ENCODE measurements at regions not wholly inside any gene's neighbourhood (a gene's known extent, or its start where the extent isn't known, plus 50 kb on each side); places are given as distances from the start of the nearest gene placed in this dataset.

GRCh38 chr9:18410983-18411382 is 63.0 kb upstream of the ADAMTSL1 start:
- no peak overlapping the region for H3K27ac ChIP-seq (replicated peaks in 1 of 4)
- H3K4me3 ChIP-seq = no peak overlapping the region
- no peaks in the 10 kb centered on the region for H3K36me3 ChIP-seq
- H3K9me3 ChIP-seq = no peaks in the 10 kb centered on the region
- TF ChIP-seq POLR2A (IDR thresholded peaks at IDR 0.05; ENCODE audit: low read depth) (no peak), EP300 (IDR thresholded peaks at IDR 0.05) (no peak), CTCF (IDR thresholded peaks at IDR 0.05) (no peak), POLR2AphosphoS5 (IDR thresholded peaks at IDR 0.05) (no peak)
- no peak for DNase-seq (ENCODE audit: extremely low spot score)
- H3K27me3 ChIP-seq = no peaks in the 10 kb centered on the region
- intact Hi-C loops (cut with DNase I) = no loop called here
- 94% methylated on average over 7 of the region's 7 CpGs for WGBS
- H3K4me1 ChIP-seq = no peaks in the 10 kb centered on the region

DNA sequence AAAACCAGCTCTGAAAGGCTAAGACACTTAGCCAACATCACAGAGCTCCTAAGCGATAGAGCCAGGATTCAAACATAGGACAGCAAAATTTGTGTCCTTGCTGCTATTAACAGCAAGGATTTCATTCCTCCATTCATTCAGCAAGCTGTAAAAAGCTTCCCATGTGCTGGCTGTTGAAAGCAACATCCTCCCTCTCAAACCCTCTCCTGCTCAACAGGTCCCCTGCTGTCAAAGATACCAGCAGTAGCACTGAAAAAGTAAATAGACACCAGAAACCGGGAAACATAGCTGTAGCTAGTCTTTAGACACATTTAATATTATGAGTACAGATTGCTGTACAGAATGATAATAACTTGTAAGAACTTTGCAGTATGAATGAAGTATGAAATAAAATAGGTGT is 52.6 kb upstream of the ADAMTSL1 start:
- Histone ChIP-seq H3K4me3 (no peak overlapping the region), H3K4me1 (peaks cover 0 to 7% (median 3%) of the 10 kb centered on the region in 4 donors), H3K9me3 (no peaks in the 10 kb centered on the region), H3K36me3 (no peaks in the 10 kb centered on the region), H3K27me3 (no peaks in the 10 kb centered on the region), H3K27ac (replicated peaks in 1 of 4) (no peak overlapping the region)
- DNase-seq (ENCODE audit: extremely low spot score) = no peak
- intact Hi-C loops (cut with DNase I) = no loop called here
- 82% methylated on average over 2 of the region's 2 CpGs for WGBS
- no peak for TF ChIP-seq POLR2A (IDR thresholded peaks at IDR 0.05; ENCODE audit: low read depth)
- TF ChIP-seq EP300 (IDR thresholded peaks at IDR 0.05) = no peak
- TF ChIP-seq POLR2AphosphoS5 (IDR thresholded peaks at IDR 0.05) = no peak
- TF ChIP-seq CTCF (IDR thresholded peaks at IDR 0.05) = no peak

GRCh38 chr9:18422296-18423036 is 51.5 kb upstream of the ADAMTSL1 start:
- Histone ChIP-seq H3K4me3 (no peak overlapping the region), H3K4me1 (peaks cover 7 to 13% (median 7%) of the 10 kb centered on the region in 4 donors), H3K27me3 (no peaks in the 10 kb centered on the region), H3K36me3 (no peaks in the 10 kb centered on the region), H3K27ac (replicated peaks in 1 of 4) (no peak overlapping the region), H3K9me3 (no peaks in the 10 kb centered on the region)
- TF ChIP-seq EP300 (IDR thresholded peaks at IDR 0.05) (no peak), POLR2A (IDR thresholded peaks at IDR 0.05; ENCODE audit: low read depth) (no peak), CTCF (IDR thresholded peaks at IDR 0.05) (no peak), POLR2AphosphoS5 (IDR thresholded peaks at IDR 0.05) (no peak)
- no peak for DNase-seq (ENCODE audit: extremely low spot score)
- intact Hi-C loops (cut with DNase I) = no loop called here
- WGBS = 93% methylated on average over 8 of the region's 8 CpGs

DNA sequence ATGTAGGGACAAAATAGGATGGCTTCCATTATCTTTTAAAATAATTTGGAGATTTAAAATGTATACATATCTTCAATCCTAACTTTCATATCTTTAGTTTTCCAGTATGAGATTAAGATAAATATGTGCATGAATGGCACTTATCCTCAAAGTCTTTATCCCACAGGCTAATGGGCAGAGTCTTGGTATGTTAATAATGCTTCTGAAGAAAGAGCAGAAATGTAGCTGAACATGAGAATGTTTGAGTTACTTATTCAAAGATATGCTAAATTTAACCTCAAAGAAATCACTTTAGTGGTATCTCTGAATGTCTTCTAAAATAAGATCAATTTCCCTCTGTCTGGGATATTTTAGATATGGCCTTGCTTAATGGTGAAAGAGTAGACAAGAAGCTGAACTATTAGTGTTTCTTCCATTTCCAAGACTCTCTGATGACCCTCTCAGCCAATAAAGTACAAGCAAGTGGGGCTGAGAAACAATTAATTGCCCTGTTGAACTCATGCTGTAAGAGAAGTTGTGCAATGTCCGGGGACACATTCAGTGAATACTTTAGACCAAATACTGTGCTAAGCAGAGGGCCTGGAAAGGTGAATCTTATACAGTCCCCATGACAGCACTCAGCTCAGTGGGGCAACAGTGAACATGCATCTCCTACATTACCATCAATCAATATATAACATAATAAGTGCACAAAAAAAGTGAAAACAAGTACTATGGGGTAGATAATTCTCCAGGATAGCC is 50.0 kb upstream of the ADAMTSL1 start:
- Histone ChIP-seq H3K4me1 (peaks cover 7 to 28% (median 22%) of the 10 kb centered on the region in 4 donors), H3K36me3 (no peaks in the 10 kb centered on the region), H3K27ac (replicated peaks in 1 of 4) (no peak overlapping the region), H3K27me3 (no peaks in the 10 kb centered on the region), H3K4me3 (no peak overlapping the region), H3K9me3 (no peaks in the 10 kb centered on the region)
- 73% methylated on average over 1 of the region's 1 CpG for WGBS
- no peak for DNase-seq (ENCODE audit: extremely low spot score)
- no peak for TF ChIP-seq POLR2AphosphoS5 (IDR thresholded peaks at IDR 0.05)
- TF ChIP-seq EP300 (IDR thresholded peaks at IDR 0.05) = no peak
- no peak for TF ChIP-seq CTCF (IDR thresholded peaks at IDR 0.05)
- no peak for TF ChIP-seq POLR2A (IDR thresholded peaks at IDR 0.05; ENCODE audit: low read depth)
- intact Hi-C loops (cut with DNase I) = no loop called here
